HG03521 (cell line): ENCODE measurements at regions not wholly inside any gene's neighbourhood (a gene's known extent, or its start where the extent isn't known, plus 50 kb on each side); places are given as distances from the start of the nearest gene placed in this dataset.
"Not testable (repeated sequence)": the region's sequence is repeated elsewhere in the genome, so short reads cannot be mapped to it uniquely, and the experiment has no call there.

ENCODE experiments used
- ATAC-seq: cut with Tn5 transposase; IDR thresholded peaks from one replicate; pipeline ENCODE4 v1.9.1; 2021; ENCODE audit warnings: mild to moderate bottlenecking, moderate library complexity; ENCODE audit not compliant: unreplicated experiment

GRCh38 chr5:8831854-8832253, 714.0 kb downstream of the SEMA5A start:
- ATAC-seq: no peak

GRCh38 chr5:8839361-8840055, 706.4 kb downstream of the SEMA5A start:
- no peak for ATAC-seq

- ATAC-seq: no peak
Measured at GRCh38 chr5:8840237-8840636, 705.6 kb downstream of the SEMA5A start.

GRCh38 chr5:8840746-8841145, 705.1 kb downstream of the SEMA5A start:
- not testable (repeated sequence) for ATAC-seq

GRCh38 chr5:8842971-8843551, 702.8 kb downstream of the SEMA5A start:
- ATAC-seq: no peak

- no peak for ATAC-seq
Measured at GRCh38 chr5:8843771-8844170, 702.1 kb downstream of the SEMA5A start.

GRCh38 chr5:8844206-8844605, 701.7 kb downstream of the SEMA5A start:
- no peak for ATAC-seq

GRCh38 chr5:8844847-8845246, 701.0 kb downstream of the SEMA5A start:
- ATAC-seq: no peak

- ATAC-seq: no peak
Measured at GRCh38 chr5:8845296-8845695, 700.6 kb downstream of the SEMA5A start.

- no peak for ATAC-seq
Measured at GRCh38 chr5:8848366-8848765, 697.5 kb downstream of the SEMA5A start.

- ATAC-seq: no peak
Measured at GRCh38 chr5:8848997-8849594, 696.8 kb downstream of the SEMA5A start.

GRCh38 chr5:8851101-8851500, 694.8 kb downstream of the SEMA5A start:
- ATAC-seq: no peak

- ATAC-seq: no peak
Measured at GRCh38 chr5:8857051-8857450, 688.8 kb downstream of the SEMA5A start.

GRCh38 chr5:8861764-8862163, 684.1 kb downstream of the SEMA5A start:
- no peak for ATAC-seq

- ATAC-seq: no peak
Measured at GRCh38 chr5:8864053-8864452, 681.8 kb downstream of the SEMA5A start.

- no peak for ATAC-seq
Measured at GRCh38 chr5:8865266-8865665, 680.6 kb downstream of the SEMA5A start.

- ATAC-seq: no peak
Measured at GRCh38 chr5:8865686-8866374, 680.0 kb downstream of the SEMA5A start.

GRCh38 chr5:8868283-8868682, 677.6 kb downstream of the SEMA5A start:
- ATAC-seq: no peak

GRCh38 chr5:8869932-8870331, 675.9 kb downstream of the SEMA5A start:
- ATAC-seq: no peak

GRCh38 chr5:8870349-8870958, 675.4 kb downstream of the SEMA5A start:
- no peak for ATAC-seq

- ATAC-seq: no peak
Measured at GRCh38 chr5:8870959-8871355, 674.9 kb downstream of the SEMA5A start.
